Large intestine (tissue), 3 donors: ENCODE measurements at regions not wholly inside any gene's neighbourhood (a gene's known extent, or its start where the extent isn't known, plus 50 kb on each side); places are given as distances from the start of the nearest gene placed in this dataset.
A peak's percentile ranks its signal among the peaks of the same experiment; 100 is the strongest.
"Not testable (repeated sequence)": the region's sequence is repeated elsewhere in the genome, so short reads cannot be mapped to it uniquely, and the experiment has no call there.

Experiments
- DNase-seq, 2 donors: peaks; one replicate each; pipeline versions ENCODE4 v3.0.0 to v3.0.0-alpha.2; 2013
- H3K27ac ChIP-seq: one replicate; pipeline ENCODE4 v1.5.1; 2013; ENCODE audit warnings: low read length
- H3K27me3 ChIP-seq: 2 replicates; pipeline ENCODE4 v1.6.1; 2013; ENCODE audit warnings: low read length; ENCODE audit not compliant: control insufficient read depth, insufficient read depth
- H3K36me3 ChIP-seq: 2 replicates; pipeline ENCODE4 v1.6.1; 2013; ENCODE audit warnings: low read length; ENCODE audit not compliant: control insufficient read depth, insufficient read depth
- H3K4me1 ChIP-seq: one replicate; pipeline ENCODE4 v1.6.1; 2013; ENCODE audit warnings: low read length; ENCODE audit not compliant: control insufficient read depth, insufficient read depth
- H3K4me3 ChIP-seq: one replicate; pipeline ENCODE4 v1.5.1; 2013; ENCODE audit warnings: low read length
- H3K9me3 ChIP-seq: one replicate; pipeline ENCODE4 v1.6.1; 2013; ENCODE audit warnings: mild to moderate bottlenecking, low read depth, low read length, moderate library complexity; ENCODE audit not compliant: control insufficient read depth
- WGBS: methylation state at CpG from one replicate; pipeline ENCODE4 v1.1.5; 2013; ENCODE audit warnings: low lambda C conversion rate; ENCODE audit not compliant: insufficient coverage; 5-methylcytosine and 5-hydroxymethylcytosine counted together

GRCh38 chr10:81603106-81603620, 271.8 kb upstream of the NRG3 start:
- no peak overlapping the region for H3K4me3 ChIP-seq
- 65% methylated on average over 4 of the region's 4 CpGs for WGBS
- no peaks in the 10 kb centered on the region for H3K4me1 ChIP-seq

GRCh38 chr10:81644485-81644884, 230.5 kb upstream of the NRG3 start:
- H3K4me1 ChIP-seq, H3K9me3 ChIP-seq, H3K27ac ChIP-seq, H3K4me3 ChIP-seq, H3K27me3 ChIP-seq, DNase-seq, H3K36me3 ChIP-seq: not testable (repeated sequence)
- WGBS: no CpG with 5 or more reads among the region's 7 CpGs

More at GRCh38 chr10:81603106-81603620, 271.8 kb upstream of the NRG3 start:
- H3K9me3 ChIP-seq: peaks cover 6% of the 10 kb centered on the region
- H3K36me3 ChIP-seq: no peaks in the 10 kb centered on the region
- DNase-seq: no peak
- no peaks in the 10 kb centered on the region for H3K27me3 ChIP-seq
- H3K27ac ChIP-seq: no peak overlapping the region

- no peak for DNase-seq
- H3K4me3 ChIP-seq: no peak overlapping the region
- no peak overlapping the region for H3K27ac ChIP-seq
- H3K36me3 ChIP-seq: no peaks in the 10 kb centered on the region
- WGBS: no CpG with 5 or more reads among the region's 4 CpGs
- H3K4me1 ChIP-seq: no peaks in the 10 kb centered on the region
- peaks cover 2% of the 10 kb centered on the region for H3K9me3 ChIP-seq
- no peaks in the 10 kb centered on the region for H3K27me3 ChIP-seq
Measured at GRCh38 chr10:81655986-81656385, 219.0 kb upstream of the NRG3 start.

GRCh38 chr10:81662837-81663236, 212.2 kb upstream of the NRG3 start:
- Histone ChIP-seq H3K36me3 (no peaks in the 10 kb centered on the region), H3K9me3 (no peaks in the 10 kb centered on the region), H3K4me1 (no peaks in the 10 kb centered on the region), H3K27ac (no peak overlapping the region), H3K4me3 (no peak overlapping the region), H3K27me3 (no peaks in the 10 kb centered on the region)
- no CpG with 5 or more reads among the region's 2 CpGs for WGBS
- DNase-seq: no peak

GRCh38 chr10:81664800-81665199, 210.2 kb upstream of the NRG3 start:
- H3K27me3 ChIP-seq, H3K4me3 ChIP-seq, DNase-seq, H3K4me1 ChIP-seq, H3K36me3 ChIP-seq, H3K27ac ChIP-seq, H3K9me3 ChIP-seq: not testable (repeated sequence)
- whole genome bisulfite sequencing: no CpG with 5 or more reads among the region's 1 CpG

GRCh38 chr10:81674941-81675340, 200.1 kb upstream of the NRG3 start:
- Histone ChIP-seq H3K36me3 (no peaks in the 10 kb centered on the region), H3K4me3 (no peak overlapping the region), H3K9me3 (peaks cover 2% of the 10 kb centered on the region), H3K27me3 (no peaks in the 10 kb centered on the region), H3K27ac (no peak overlapping the region), H3K4me1 (no peaks in the 10 kb centered on the region)
- no peak for DNase-seq
- WGBS: 90% methylated on average over 2 of the region's 4 CpGs

- Histone ChIP-seq H3K27ac (no peak overlapping the region), H3K9me3 (no peaks in the 10 kb centered on the region), H3K36me3 (no peaks in the 10 kb centered on the region), H3K4me1 (no peaks in the 10 kb centered on the region), H3K27me3 (no peaks in the 10 kb centered on the region), H3K4me3 (no peak overlapping the region)
- no CpG with 5 or more reads among the region's 1 CpG for WGBS
- DNase-seq: no peak
Measured at GRCh38 chr10:81679291-81679690, 195.7 kb upstream of the NRG3 start.

GRCh38 chr10:81680359-81680758, 194.6 kb upstream of the NRG3 start:
- no peaks in the 10 kb centered on the region for H3K27me3 ChIP-seq
- no peaks in the 10 kb centered on the region for H3K36me3 ChIP-seq
- H3K9me3 ChIP-seq: no peaks in the 10 kb centered on the region
- H3K27ac ChIP-seq: no peak overlapping the region
- H3K4me1 ChIP-seq: no peaks in the 10 kb centered on the region
- WGBS: no CpG with 5 or more reads among the region's 1 CpG
- no peak overlapping the region for H3K4me3 ChIP-seq
- DNase-seq: no peak

GRCh38 chr10:81688459-81688858, 186.5 kb upstream of the NRG3 start:
- no peaks in the 10 kb centered on the region for H3K9me3 ChIP-seq
- no CpG with 5 or more reads among the region's 1 CpG for WGBS
- H3K4me1 ChIP-seq: no peaks in the 10 kb centered on the region
- H3K4me3 ChIP-seq: no peak overlapping the region
- no peak overlapping the region for H3K27ac ChIP-seq
- no peak for DNase-seq
- H3K36me3 ChIP-seq: no peaks in the 10 kb centered on the region
- H3K27me3 ChIP-seq: no peaks in the 10 kb centered on the region

GRCh38 chr10:81696609-81697388, 178.2 kb upstream of the NRG3 start:
- peaks cover 5% of the 10 kb centered on the region for H3K9me3 ChIP-seq
- no peaks in the 10 kb centered on the region for H3K36me3 ChIP-seq
- no peaks in the 10 kb centered on the region for H3K27me3 ChIP-seq
- H3K4me3 ChIP-seq: no peak overlapping the region
- H3K27ac ChIP-seq: no peak overlapping the region
- peak in 1 of 2 donors; percentile 5 for DNase-seq
- H3K4me1 ChIP-seq: no peaks in the 10 kb centered on the region
- 45% methylated on average over 4 of the region's 9 CpGs for WGBS

- no peaks in the 10 kb centered on the region for H3K9me3 ChIP-seq
- H3K36me3 ChIP-seq: no peaks in the 10 kb centered on the region
- no peak overlapping the region for H3K4me3 ChIP-seq
- H3K27me3 ChIP-seq: no peaks in the 10 kb centered on the region
- H3K27ac ChIP-seq: no peak overlapping the region
- DNase-seq: no peak
- H3K4me1 ChIP-seq: no peaks in the 10 kb centered on the region
- no CpG with 5 or more reads among the region's 1 CpG for WGBS
Measured at GRCh38 chr10:81704596-81704995, 170.4 kb upstream of the NRG3 start.
